HG02973 (cell line): ENCODE measurements at regions not wholly inside any gene's neighbourhood (a gene's known extent, or its start where the extent isn't known, plus 50 kb on each side); places are given as distances from the start of the nearest gene placed in this dataset.

Experiments used
- ATAC-seq: cut with Tn5 transposase; IDR thresholded peaks from one replicate; pipeline ENCODE4 v1.9.1; 2021; ENCODE audit warnings: moderate library complexity; ENCODE audit not compliant: unreplicated experiment

- no peak for ATAC-seq
These were observed 523.2 kb upstream of the IGFBP7 start for GRCh38 chr4:57633212-57633859.

- no peak for ATAC-seq
These were observed 522.4 kb upstream of the IGFBP7 start for GRCh38 chr4:57632564-57632963.

- ATAC-seq: no peak
These were observed 521.0 kb upstream of the IGFBP7 start for GRCh38 chr4:57631147-57631546.

GRCh38 chr4:57628004-57628403 lies 517.8 kb upstream of the IGFBP7 start:
- no peak for ATAC-seq

GRCh38 chr4:57614257-57614932 lies 504.2 kb upstream of the IGFBP7 start:
- ATAC-seq: no peak

- no peak for ATAC-seq
These were observed 502.1 kb upstream of the IGFBP7 start for GRCh38 chr4:57612279-57612678.

- no peak for ATAC-seq
These were observed 497.5 kb upstream of the IGFBP7 start for GRCh38 chr4:57607566-57608180.

GRCh38 chr4:57605376-57605775 lies 495.2 kb upstream of the IGFBP7 start:
- ATAC-seq: no peak

- no peak for ATAC-seq
These were observed 492.0 kb upstream of the IGFBP7 start for GRCh38 chr4:57602141-57602540.

GRCh38 chr4:57591073-57591472 lies 480.9 kb upstream of the IGFBP7 start:
- no peak for ATAC-seq

GRCh38 chr4:57588557-57588956 lies 478.4 kb upstream of the IGFBP7 start:
- ATAC-seq: no peak

GRCh38 chr4:57580710-57581599 lies 470.8 kb upstream of the IGFBP7 start:
- ATAC-seq: no peak

- ATAC-seq: no peak
These were observed 465.2 kb upstream of the IGFBP7 start for GRCh38 chr4:57575426-57575825.

GRCh38 chr4:57554556-57555092 lies 444.4 kb upstream of the IGFBP7 start:
- ATAC-seq: no peak

- ATAC-seq: no peak
These were observed 443.5 kb upstream of the IGFBP7 start for GRCh38 chr4:57553728-57554127.

- ATAC-seq: no peak
These were observed 440.0 kb upstream of the IGFBP7 start for GRCh38 chr4:57550198-57550597.

GRCh38 chr4:57548856-57549255 lies 438.7 kb upstream of the IGFBP7 start:
- no peak for ATAC-seq

GRCh38 chr4:57544811-57545654 lies 434.8 kb upstream of the IGFBP7 start:
- ATAC-seq: no peak

GRCh38 chr4:57504797-57505530 lies 394.8 kb upstream of the IGFBP7 start:
- no peak for ATAC-seq
